VCaP (cell line): ENCODE measurements at regions not wholly inside any gene's neighbourhood (a gene's known extent, or its start where the extent isn't known, plus 50 kb on each side); places are given as distances from the start of the nearest gene placed in this dataset.

Source experiments
- H3K27ac ChIP-seq: fragments of 450-650 bp; 2 replicates; pipeline ENCODE4 v1.5.1; 2017
- TF ChIP-seq, protein P1 (sequence below): fragments of 450-650 bp; conservative IDR thresholded peaks from 2 replicates; pipeline ENCODE4 v1.5.1; 2017; ENCODE audit warnings: mild to moderate bottlenecking, moderate library complexity

DNA sequence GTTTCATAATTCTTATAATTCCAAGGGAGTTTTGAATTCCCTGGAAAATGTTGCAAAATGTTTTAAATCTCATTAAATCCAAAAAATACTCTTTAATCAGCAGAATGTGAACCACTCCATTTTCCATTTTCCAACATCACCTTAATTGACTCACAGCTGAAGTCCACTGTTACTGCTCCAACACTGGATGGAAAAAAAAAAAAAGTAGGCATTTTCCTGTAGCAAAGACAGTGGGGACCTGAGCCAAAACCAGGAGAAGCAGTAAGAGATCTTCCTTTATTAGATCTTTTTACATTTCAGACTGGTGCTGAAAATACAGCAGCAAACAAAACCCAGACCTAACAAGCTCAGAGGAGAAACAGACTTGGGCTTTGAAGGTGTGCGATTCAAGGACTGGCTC lies 62.4 kb upstream of the SPATS2L start:
- TF ChIP-seq, protein P1, sequence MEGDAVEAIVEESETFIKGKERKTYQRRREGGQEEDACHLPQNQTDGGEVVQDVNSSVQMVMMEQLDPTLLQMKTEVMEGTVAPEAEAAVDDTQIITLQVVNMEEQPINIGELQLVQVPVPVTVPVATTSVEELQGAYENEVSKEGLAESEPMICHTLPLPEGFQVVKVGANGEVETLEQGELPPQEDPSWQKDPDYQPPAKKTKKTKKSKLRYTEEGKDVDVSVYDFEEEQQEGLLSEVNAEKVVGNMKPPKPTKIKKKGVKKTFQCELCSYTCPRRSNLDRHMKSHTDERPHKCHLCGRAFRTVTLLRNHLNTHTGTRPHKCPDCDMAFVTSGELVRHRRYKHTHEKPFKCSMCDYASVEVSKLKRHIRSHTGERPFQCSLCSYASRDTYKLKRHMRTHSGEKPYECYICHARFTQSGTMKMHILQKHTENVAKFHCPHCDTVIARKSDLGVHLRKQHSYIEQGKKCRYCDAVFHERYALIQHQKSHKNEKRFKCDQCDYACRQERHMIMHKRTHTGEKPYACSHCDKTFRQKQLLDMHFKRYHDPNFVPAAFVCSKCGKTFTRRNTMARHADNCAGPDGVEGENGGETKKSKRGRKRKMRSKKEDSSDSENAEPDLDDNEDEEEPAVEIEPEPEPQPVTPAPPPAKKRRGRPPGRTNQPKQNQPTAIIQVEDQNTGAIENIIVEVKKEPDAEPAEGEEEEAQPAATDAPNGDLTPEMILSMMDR: no peak
- no peak overlapping the region for H3K27ac ChIP-seq

DNA sequence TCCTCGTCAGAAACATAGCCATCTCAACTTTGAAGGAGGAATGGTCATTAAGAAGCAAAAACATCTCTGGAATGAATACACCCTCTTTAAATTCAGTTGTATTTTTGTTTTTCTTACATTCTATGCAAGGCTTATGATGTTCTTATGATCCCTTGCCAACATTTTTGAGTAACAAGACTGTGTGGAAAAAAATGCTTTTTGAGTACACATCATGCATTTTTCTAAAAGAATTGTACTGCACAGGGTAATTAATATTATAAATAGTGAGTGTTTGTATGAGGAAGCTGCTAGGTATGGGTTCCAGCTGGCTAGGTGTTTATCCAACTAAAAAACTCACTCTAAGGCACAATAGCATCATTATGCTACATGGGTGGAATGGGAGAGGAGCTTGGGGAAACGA lies 59.0 kb upstream of the SPATS2L start:
- no peak overlapping the region for H3K27ac ChIP-seq
- TF ChIP-seq, protein P1: no peak

DNA sequence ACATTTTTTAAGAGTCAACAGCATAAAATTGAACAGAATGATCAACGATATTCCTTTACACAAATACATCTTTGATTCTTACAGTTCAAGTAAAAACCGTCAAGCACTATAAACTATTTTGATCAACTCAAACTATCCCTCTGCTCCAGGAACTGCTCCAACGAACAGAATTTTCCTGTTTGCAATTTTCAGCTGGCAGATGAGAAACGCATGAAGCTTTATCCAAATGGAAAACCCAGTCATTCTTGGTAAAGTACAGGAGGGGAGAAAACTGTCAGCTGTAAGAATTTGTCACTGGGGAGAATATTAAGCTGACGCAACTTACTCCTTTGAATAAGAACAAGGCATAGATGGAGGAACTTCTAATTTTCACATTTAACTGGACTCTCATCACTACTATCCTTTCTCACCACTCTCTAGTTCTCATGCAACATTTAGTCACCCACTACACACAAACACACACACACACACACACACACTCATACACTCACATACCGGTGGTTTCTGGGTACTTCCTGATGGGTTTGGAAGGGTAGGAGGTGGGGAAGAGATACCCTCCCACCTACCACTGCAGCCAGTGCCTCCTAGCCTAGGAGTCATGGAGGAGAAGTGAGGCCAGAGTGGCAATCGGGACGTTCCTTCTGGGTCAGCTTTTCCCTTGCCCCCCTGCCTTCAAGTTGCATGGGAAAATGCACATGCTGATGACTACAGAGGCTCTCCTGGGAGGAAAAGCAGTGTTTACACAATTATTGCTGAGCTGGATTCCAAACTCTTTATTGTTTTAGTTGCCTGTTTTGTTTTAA lies 54.0 kb upstream of the SPATS2L start:
- H3K27ac ChIP-seq: no peak overlapping the region
- TF ChIP-seq, protein P1: no peak

DNA sequence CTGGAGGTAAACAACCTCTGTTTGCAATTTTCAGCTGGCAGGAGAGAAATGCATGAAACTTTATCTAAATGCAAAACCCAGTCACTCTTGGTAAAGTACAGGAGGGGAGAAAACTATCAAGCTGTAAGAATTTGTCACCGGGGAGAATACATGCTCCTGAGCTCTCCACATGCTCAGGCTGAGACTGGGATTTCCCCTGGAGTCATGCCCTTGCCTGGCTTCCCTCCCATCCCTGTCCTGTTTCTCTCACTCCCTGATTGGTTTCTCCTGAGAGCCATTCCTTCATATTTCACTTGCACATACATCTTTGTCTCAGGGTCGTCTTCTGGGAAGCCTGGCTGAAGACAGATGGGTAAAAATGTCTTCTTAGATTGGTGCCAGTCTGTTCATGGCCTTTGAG lies 52.9 kb upstream of the SPATS2L start:
- no peak overlapping the region for H3K27ac ChIP-seq
- TF ChIP-seq, protein P1: no peak

DNA sequence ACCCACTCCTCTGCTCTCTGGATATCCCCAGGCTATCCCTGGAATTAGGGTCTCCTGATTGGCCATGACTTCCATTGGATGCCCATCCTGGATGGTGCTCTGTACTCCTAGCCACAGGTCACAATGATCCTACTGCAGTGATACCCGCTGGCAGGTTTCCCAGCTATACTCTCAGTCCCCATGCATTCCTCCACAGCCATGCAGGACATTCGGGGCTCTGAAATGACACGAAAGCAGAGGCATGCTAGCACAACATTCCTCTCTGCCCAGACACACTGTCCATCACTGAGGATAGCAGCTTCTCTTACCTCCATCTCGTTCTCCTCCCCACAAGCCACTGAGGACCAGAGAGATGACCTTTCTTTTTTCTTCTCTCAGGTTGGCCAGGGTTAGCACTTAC lies 51.7 kb upstream of the SPATS2L start:
- no peak overlapping the region for H3K27ac ChIP-seq
- TF ChIP-seq, protein P1: no peak

DNA sequence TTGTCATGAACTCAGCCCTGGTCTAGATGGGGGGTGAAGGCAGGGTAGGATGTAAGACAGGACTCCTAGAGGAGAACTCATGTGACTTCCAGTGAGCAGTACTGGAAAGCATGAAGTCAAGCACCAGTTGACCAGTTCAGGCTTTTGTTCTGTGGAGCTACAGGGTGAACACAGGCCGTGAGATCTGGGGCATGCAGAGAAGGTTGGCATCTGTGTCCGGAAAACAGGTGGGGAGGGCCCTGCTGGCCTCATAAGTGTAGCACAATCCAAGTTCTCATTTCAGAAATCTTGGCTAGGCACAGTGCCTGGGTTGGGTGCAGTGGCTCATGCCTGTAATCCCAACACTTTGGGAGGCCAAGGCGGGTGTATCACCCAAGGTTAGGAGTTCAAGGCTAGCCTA lies 50.9 kb upstream of the SPATS2L start:
- TF ChIP-seq, protein P1: no peak
- no peak overlapping the region for H3K27ac ChIP-seq
